NB4 (cell line): ENCODE measurements at regions not wholly inside any gene's neighbourhood (a gene's known extent, or its start where the extent isn't known, plus 50 kb on each side); places are given as distances from the start of the nearest gene placed in this dataset.

Experiments
- DNase-seq: peaks from one replicate; pipeline ENCODE4 v3.0.0; 2010; ENCODE audit warnings: low read depth
- H3K4me3 ChIP-seq: one replicate; pipeline ENCODE4 v1.5.1; 2011; ENCODE audit warnings: mild to moderate bottlenecking, low read depth, low read length, moderate library complexity
- CTCF ChIP-seq: IDR thresholded peaks from one replicate; pipeline ENCODE4 v1.5.1; 2012; ENCODE audit warnings: low read depth, low read length
- MAX ChIP-seq: IDR thresholded peaks from 2 replicates; pipeline ENCODE4 v1.6.1; 2011; ENCODE audit warnings: low read depth, low read length
- MYC ChIP-seq: IDR thresholded peaks from 2 replicates; pipeline ENCODE4 v1.6.1; 2011; ENCODE audit warnings: low read depth, low read length
- POLR2A ChIP-seq: IDR thresholded peaks from 2 replicates; pipeline ENCODE4 v1.6.1; 2011; ENCODE audit warnings: mild to moderate bottlenecking; ENCODE audit not compliant: insufficient read length; ENCODE audit errors: extremely low read depth

DNA sequence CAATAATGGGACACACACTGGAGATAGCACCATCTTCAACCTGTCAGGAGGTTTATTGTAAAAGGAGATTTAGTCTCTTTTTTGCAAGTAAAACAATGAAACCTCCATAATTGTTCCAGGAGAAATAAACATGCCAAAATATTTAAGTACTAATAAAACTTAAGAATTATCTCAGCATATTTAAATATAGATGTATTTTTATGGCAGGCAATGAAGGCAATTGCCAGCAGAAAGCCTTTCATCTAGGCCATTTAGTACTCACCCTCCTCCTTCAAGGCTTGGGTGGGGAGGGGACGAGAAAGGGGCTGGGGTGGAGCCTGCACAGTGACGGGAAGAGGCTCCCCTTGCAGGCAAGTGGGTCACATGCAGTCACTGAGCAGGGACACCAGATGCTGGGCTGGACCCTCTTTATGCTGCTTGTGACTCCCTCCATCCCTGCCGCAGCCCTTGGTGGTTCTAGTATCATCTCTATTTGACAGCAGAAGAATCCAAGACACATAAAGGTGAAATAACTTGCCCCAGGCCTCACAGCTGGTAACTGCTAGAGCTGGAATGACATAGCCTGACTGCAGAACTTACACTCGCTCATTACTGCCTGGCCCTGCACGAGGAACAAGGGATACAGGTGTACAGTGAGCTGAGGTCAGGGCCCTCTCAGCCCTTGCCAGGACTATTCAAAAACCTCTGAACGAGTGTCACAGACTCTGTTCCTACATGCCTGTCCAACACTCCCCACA is 449.5 kb upstream of the ZMIZ1 start:
- DNase-seq = no peak
- no peak overlapping the region for H3K4me3 ChIP-seq
- TF ChIP-seq MAX (no peak), POLR2A (no peak), CTCF (no peak), MYC (no peak)

DNA sequence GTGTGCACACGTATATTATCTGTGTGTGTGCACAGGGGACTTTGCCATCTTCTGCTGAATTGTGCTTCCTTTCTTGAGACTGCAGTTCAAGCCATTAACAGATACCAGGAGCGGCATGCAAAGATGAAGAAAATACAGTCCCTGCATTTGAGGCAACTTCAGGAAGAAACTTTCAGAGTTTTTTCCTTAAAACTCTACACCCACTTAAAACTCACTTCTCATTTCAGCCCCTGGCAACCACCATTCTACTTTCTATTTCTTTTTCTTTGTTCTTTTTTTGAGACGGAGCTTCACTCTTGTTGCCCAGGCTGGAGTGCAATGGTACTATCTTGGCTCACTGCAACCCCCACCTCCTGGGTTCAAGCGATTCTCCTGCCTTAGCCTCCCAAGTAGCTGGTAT is 448.9 kb upstream of the ZMIZ1 start:
- TF ChIP-seq MAX (no peak), POLR2A (no peak), MYC (no peak)
- H3K4me3 ChIP-seq = no peak overlapping the region
- no peak for DNase-seq

DNA sequence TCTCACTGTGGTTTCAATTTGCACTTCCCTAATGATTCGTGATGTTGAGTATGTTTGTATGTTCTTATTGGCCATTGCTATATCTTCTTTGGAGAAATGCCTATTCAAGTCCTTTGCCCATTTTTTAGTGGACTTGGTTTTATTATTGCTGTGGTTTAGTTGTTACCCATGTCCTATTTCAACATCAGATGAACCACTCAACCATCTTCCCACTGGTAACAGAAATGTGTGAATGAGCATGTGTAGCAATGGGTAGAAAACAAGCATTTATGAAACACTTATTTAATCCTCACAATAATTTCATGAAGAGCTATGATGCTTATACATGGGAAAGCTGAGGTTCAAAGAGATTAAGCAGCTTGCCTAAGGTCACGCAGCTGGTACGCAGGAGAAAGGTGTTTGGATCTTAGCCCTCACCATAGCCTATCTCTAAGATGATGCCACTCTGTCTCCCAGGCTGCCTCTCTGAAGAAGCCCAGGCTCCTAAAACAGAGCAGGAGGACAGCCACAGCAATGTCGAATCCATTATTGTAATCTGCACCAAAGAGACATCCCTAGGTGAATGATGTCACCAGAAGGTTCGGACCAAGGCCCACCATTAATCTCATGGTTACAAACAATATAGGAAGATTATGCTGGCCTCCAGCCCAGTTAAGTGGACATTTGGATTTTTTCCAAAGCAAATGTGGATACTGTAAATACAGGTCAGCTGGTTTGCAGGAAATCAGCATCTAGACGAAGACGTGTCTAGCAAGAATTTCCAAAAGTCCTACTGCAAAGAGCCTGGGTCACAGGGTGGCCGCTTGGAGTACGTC is 447.6 kb upstream of the ZMIZ1 start:
- no peak overlapping the region for H3K4me3 ChIP-seq
- DNase-seq = peak; percentile 8
- TF ChIP-seq MAX (no peak), POLR2A (no peak), MYC (no peak), CTCF (no peak)

DNA sequence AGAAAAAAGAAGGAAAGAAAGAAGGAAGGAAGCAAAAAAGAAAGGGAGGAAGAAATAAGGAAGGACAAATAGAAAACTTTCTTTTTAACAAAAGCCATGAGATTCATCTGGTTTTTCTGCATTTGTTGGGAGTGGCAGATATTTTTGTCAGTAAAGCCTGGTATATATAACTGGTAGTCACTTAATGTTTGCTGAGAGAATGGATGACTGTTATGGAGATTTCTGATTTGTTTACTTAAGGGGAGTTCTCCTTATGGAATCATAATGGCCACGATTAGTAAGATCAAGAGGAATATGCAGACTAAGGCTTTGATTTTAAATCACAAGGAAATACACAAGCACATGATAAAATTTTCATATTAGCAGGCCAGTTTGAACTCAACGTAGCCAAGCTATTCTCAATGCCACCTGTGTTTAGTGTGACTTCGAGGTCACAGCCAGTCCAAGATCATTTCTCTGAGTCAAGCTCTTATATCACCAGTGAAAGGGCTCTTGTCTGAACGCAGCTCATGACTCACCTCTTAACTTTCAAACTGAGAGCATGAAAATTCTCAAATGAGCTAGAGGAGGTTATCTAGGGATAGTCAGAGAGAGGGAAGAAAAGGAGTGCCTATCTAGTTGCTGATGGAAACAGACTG is 445.1 kb upstream of the ZMIZ1 start:
- no peak overlapping the region for H3K4me3 ChIP-seq
- TF ChIP-seq MAX (no peak), CTCF (no peak), POLR2A (no peak), MYC (no peak)
- DNase-seq = no peak

- no peak overlapping the region for H3K4me3 ChIP-seq
- no peak for DNase-seq
- no peak for TF ChIP-seq CTCF
- TF ChIP-seq MAX = no peak
- TF ChIP-seq POLR2A = no peak
- TF ChIP-seq MYC = no peak
Measured at GRCh38 chr10:78624791-78625190, 444.0 kb upstream of the ZMIZ1 start.
